Ovary (tissue), 3 donors: ENCODE measurements at regions not wholly inside any gene's neighbourhood (a gene's known extent, or its start where the extent isn't known, plus 50 kb on each side); places are given as distances from the start of the nearest gene placed in this dataset.

Source experiments
- EP300 ChIP-seq: sonication (generic); formaldehyde crosslinking; IDR thresholded peaks from one replicate; pipeline ENCODE4 v1.6.1; 2017; ENCODE audit warnings: antibody characterized with exemption
- POLR2A ChIP-seq: fragments of 450-650 bp; IDR thresholded peaks from one replicate; pipeline ENCODE4 v1.6.1; 2017; ENCODE audit warnings: antibody characterized with exemption, mild to moderate bottlenecking, moderate library complexity
- TF ChIP-seq, protein P1 (sequence below), 3 donors: fragments of 450-650 bp in 2 of 3; fragments of 200-600 bp in 1 of 3; IDR thresholded peaks; one replicate each; pipeline versions ENCODE4 v1.5.1 to v1.8.0; 2016 to 2022; ENCODE audit warnings: antibody characterized with exemption in 3 of 3, mild to moderate bottlenecking in 1 of 3
- donor health status: DM: no; HTN: no; CAD: no.

DNA sequence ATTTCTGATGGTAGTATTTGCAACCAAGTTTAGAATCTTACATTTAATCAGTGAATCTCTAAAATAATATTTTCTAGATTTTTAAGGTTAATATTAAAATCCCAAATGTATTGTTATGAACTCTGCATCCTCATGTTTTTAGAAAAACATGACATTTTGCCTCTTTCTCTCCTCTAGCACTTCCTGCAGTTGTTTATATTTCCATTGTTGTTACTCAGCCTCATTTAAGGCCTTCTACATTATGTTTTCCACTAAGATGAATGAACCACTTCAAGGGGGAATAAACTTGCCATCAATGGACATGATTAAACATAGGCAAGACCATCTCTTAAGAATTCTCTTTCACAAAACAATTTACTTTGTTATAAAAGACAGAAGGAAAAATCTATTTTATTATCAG lies 333.5 kb upstream of the IRAK1BP1 start:
- TF ChIP-seq, protein P1, sequence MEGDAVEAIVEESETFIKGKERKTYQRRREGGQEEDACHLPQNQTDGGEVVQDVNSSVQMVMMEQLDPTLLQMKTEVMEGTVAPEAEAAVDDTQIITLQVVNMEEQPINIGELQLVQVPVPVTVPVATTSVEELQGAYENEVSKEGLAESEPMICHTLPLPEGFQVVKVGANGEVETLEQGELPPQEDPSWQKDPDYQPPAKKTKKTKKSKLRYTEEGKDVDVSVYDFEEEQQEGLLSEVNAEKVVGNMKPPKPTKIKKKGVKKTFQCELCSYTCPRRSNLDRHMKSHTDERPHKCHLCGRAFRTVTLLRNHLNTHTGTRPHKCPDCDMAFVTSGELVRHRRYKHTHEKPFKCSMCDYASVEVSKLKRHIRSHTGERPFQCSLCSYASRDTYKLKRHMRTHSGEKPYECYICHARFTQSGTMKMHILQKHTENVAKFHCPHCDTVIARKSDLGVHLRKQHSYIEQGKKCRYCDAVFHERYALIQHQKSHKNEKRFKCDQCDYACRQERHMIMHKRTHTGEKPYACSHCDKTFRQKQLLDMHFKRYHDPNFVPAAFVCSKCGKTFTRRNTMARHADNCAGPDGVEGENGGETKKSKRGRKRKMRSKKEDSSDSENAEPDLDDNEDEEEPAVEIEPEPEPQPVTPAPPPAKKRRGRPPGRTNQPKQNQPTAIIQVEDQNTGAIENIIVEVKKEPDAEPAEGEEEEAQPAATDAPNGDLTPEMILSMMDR (IDR thresholded peaks at IDR 0.05), result no peak
- TF ChIP-seq POLR2A (no peak), EP300 (no peak)
